Amniotic epithelial cell (primary cell): ENCODE measurements at regions not wholly inside any gene's neighbourhood (a gene's known extent, or its start where the extent isn't known, plus 50 kb on each side); places are given as distances from the start of the nearest gene placed in this dataset.
"Not testable (repeated sequence)": the region's sequence is repeated elsewhere in the genome, so short reads cannot be mapped to it uniquely, and the experiment has no call there.

ENCODE experiments used
- DNase-seq: peaks from one replicate; pipeline ENCODE4 v3.0.0-alpha.2; 2010; ENCODE audit warnings: low read depth

DNA sequence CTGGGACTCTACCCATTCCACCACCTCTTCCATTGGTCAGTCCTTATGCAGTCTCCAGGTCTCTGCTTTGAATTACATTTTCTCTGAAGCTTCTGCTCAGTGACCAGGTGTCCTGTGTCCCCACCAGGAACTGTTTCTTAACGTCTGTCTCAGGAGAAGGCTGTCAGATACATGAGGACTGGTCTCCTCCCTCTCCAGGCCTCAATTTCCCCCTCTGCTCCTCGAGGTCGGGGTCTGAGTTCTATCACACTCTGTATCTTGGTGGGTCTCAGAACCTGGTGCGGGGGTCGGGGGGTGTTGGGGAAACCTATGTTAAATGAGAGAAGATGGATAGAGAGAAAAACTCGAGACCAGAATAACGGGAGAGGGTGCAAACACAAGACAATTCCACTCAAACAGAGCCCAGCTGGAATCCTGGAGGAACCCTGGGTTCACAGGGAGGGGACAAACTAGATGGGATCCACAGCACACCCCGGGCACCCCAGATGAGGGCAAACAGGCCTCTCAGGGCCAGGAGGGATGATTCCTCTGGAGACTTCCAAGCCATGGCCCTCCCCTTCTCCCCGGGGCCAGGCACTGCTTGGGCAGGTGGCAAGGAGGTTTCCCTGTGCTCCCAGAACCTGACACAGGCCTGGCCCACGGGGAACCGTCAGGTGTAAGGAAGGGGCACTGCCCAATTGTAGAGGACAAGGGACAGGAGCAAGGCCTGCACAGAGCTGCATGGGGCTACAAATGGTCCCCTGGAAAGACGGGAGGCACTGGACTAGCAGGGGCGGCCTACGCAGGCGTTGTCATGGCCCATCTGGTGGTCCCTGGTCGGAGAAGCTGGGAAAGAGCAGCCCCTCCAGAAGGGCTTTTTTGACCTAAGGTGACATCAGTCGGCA lies 313.2 kb upstream of the DIO3 start:
- no peak for DNase-seq

DNA sequence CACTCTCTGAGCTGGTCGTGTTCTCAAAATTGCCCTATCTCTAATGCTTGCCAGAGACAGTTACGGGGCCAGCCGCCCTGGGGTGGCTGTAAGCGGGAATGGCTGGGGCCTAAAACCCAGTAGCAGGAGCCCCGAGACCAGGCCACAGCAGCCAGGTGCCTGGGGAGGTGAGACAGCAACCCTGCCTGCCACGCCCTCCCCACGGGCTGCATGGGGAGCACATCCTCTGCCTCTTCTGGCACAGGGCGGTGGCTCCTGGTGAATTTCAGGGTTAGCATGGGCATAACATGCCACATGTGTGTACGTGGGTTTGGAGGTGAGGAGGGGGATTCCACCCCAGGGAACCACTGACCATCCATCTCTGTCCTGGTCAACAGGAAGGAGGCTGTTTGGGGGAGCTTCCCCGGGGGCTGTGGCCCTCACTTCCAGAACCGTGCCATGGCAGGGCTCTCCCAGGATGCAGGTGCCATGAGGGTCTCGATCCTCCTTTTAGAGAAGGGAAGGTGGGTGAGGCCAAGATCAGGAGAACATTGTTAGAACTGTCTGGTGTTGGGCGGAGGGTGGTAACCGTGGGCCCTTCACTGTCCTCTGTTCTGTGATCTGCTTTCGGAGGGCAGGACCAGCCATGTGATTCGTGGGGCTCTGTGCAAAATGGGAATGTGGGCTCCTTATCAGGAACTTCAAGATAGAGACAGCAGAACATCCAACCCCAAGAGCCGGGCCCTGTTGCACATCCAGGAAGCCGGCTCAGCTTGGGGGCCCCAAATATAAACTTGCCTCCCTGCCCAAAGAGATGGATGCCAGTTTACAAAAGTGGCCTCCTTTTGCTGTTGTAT lies 312.2 kb upstream of the DIO3 start:
- DNase-seq, result no peak

DNA sequence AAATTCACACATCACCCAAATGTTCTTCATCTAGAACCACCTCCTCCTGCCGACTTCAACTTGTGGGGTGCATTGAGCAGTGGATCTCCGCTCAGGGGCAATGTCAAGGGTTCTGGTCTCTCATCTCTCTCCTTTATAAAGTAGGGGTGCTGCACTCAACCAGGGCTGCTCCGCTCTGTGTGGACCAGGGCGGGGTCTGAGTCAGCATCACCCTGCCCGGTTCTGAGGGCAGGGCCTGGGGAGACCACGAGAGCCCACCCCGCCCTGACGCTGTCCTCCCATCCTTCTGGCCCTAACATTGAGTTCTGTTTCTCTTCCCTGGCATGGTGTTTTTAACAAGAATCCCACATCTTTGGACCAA lies 311.6 kb upstream of the DIO3 start:
- DNase-seq, result no peak

DNA sequence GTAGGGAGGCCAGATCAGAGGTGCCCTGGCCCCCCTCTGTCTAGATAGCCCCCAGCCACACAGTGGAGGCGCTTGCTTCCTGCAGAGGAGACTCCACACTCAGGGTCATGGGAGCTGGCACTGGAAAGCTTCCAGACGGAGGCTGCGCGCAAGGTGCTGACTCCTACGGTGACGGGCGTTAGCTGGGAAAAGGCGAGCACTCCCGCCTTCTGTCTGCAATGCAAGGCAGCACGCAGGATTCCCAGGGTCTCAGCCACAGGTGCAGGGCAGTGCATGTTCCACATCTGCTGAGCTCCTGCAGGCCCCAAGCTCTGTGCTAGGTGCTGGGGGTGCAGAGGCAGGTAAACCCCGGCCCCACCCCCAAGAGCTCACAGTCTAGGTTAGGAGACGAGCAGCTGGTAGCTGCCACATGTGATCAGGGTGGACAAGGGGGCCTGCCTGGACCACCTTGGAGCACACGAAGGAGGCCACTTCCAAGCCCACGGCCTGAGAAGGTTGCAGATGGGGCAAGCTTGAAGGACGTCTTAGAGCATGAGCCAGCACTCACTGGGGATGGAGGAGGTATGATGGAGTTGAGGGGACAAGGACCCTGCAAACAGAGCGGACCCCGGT lies 310.9 kb upstream of the DIO3 start:
- no peak for DNase-seq

DNA sequence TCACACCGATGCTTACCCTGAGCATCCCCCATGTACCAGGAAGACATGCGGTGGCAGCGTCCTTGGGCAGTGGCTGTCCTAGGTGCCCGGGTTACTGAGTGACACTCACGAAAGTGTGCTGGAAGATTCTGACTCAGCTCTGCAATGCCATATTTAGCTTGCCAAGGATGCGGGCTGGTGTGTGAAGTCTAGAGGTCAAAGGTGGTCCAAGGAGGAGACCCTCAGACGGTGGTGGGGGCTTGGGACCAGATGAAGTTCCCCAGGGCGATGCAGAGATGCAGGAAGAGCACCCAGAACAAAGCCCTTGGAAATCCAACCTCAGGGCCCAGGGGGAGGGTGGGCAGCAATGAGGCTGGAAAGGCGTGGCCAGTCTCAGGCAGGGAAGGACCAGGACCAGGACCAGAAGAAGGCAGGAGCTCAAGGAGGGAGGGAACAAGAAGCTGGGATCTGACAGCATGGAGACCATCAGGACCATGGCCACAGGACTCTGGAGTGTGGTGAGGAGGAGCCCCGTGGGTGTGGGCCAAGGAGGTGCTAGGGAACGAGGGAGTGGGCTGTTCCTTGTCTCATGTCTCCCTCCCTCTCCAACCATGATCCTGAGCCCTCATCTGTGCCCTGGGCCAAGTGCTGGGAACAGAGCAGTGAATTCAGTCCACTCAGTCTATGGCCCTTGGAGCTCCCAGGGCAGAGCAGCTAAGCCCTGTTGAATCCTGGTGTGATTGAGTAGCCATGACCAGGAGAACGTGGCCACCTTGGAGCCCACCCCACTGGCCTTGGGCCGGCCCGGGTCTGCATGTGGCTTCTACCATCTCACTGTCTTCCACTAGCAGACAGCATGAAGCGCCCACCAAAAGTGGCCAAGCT lies 310.1 kb upstream of the DIO3 start:
- no peak for DNase-seq

DNA sequence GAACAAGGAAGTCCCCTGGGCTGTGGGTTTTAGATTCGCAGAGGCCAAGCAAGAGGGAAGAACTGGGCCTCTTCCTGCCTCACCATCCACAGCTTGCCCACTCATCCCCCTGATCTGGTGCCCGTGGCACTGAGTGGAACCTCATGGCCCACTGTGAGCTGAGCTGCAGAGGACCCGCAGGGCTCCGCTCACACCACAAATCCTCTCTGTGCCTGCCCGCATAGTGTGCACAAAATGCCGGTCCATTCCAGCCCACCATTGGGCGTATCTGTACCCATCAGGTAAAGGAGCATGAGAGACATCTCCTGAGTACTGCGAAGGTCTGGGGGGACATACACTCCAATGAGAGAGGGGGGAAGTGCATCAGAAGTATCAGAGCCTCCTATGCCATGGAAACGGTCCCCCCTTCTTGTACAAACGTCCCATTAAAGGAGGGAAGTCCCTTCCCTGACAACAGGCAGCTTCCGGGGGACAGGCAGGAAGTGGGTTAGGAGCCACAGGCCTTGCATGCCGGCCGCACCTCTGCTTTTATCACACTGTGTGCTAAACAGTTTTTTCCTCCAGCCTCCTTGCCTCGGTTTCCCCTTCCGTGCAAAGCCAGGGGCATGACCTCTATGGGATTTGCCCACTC lies 309.4 kb upstream of the DIO3 start:
- no peak for DNase-seq

DNA sequence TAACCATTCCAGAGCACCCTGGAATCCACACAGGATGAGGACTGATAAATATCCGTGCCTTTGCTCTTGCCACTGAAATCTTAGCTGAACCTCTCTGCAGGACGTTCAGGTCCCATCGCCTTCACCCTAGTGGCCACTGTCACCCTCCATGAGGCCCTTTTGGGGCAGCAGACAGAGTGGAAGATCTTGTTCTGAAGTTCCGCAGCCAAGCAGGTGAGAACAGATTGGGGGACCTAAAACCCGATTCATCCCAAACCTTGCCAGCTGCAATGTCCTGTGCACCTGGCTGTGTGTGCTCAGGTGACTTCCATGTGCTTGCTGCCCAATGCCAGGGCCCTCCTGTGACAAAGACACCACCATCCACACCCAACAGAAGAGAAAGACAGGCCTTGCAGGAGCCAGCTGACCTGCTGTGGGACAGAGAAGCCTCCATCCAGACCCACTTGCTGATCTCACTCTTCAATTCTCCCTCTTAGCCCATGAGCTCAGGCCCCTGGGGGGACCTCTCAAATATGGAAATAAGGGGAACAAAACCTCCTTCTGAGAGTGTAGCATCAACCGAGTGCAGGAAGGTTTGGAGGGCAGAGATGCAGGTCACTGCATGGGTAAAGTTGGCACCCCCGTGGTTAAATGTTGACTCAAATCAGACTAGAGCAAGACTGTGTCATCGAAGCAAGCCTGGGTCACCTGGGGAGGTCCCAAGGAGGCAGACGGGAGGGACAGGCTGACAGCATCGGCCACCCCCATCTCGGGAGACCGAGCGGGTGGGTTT lies 308.7 kb upstream of the DIO3 start:
- DNase-seq, result no peak

DNA sequence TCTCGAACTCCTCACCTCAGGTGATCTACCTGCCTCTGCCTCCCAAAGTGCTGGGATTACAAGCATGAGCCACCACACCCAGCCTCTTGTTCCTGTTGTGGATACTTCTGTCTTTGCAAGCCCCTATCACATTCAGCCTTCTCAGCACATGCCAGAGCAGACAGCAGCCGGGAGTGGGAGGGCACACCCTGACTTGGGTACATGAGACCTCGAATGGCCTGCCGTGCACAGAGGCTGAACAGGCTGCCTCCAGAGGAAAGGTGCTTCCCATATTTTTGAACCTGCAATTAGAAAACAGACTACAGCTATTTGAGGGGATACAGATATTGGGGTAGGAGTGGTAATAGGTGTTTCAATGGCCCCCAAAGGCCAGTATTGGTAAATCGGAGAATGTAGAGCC lies 307.3 kb upstream of the DIO3 start:
- no peak for DNase-seq

DNA sequence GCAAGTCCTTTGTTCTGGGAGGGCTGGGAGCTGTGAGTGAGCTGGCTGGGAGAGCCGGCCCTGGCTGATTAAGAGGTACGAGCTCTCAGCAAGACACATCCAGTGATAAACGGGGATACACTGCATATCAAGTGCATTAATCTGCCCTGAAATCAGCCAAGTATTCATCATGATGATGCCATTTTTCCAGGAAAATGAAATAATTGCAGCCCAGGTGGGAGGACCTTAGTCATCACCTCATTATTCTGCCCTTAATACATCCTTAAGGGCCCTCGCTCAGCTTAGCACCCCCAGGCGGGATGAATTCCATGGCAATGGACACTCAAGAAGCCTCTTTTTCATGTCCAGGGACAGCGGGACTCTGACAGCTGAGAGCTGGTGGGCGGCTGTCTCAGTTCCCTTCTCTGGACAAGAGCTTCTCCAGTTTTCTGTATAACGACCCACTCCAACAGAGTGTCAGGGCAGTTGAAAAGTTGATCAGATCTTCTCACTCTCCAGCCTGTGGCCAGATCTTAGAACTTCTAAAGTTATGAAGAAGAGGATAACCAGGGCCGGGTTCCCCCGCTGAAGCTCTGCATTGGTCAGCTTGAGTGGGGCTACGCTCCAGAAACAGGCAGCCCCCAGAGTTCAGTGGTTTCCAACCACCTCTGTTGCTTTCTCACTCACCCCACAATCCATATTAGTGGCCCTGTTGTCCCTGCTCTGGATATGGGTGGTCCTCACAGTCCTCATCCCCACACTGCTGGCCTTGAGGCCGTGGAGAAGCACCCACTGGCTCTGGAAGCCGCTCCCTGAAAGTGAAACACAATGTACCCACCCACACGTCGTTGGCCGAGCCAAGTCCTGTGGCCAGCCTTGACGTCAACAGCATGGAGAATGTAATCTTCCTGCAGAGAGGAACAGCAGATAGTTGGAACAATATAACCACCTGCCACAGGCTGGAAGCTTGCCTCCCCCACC lies 306.2 kb upstream of the DIO3 start:
- peak; percentile 8 for DNase-seq

DNA sequence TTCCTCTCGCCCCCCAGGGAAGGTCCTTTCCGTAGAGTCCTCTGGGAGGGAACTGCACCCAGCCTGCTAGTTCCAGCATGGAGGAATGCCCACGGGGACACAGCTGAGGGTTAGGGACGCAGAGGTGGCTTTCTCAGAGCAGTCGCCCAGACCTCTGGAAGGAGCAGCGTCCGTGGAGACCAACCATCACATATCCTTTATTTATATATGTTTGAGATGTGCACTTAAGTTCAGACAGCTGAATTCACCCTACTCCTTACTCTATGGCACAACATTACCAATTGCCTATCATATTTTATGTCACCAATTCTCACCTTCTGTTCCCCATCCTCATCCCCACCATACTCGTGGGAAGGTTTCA lies 305.6 kb upstream of the DIO3 start:
- no peak for DNase-seq

DNA sequence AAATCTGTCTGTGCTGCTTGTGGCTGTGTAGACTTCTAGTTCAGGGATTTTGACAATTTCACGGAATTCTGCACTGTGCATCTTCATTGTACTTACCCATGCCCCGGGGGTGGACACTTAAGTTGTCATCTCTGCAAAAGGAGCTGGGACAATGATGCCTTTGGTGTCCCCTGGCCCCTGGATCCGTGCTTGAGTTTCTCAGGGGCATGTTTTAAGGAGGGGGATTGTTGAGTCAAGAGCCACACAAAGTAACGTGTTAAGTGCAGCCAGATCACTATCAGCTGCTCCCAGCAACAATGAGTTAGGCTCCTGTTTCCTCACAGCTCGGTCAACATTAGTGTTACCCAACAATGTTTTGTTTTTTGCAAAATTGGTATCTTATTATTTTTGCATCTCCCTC lies 305.0 kb upstream of the DIO3 start:
- no peak for DNase-seq

DNA sequence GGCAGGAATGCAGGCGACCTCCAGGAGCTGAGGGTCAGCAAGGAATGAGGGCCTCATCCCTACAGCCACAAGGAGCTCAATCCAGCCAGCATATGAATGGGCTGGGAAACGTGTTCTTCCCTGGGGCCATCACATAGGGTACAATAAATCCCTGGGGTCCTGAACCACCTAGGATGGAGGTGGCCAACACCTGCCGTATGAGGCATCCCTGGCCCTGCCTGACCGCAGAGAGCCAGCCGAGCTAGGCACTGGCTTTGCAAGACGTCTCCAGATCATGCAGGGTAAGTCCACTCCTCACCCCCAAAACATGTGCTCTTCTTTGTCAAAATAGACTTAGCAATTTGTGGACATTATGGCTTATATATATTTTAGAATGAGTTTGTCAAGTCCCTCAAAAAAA lies 303.7 kb upstream of the DIO3 start:
- no peak for DNase-seq

DNA sequence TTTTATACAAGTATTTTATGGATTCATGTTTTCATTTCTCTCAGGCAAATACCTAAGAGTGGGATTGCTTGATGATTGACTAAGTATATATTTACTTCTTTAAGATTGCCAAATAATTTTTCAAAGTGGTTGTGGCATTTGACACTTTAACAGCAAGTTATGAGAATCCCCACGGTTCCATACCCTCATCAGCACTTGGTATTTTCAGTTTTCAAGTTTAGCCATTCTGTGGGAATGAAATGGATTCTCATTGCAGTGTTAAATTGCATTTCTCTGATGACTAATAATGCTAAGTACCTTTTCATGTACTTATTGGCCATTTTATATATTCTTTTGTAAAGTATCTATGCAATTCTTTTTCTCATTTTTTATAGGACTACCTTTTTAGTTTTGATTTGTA lies 301.5 kb upstream of the DIO3 start:
- no peak for DNase-seq

DNA sequence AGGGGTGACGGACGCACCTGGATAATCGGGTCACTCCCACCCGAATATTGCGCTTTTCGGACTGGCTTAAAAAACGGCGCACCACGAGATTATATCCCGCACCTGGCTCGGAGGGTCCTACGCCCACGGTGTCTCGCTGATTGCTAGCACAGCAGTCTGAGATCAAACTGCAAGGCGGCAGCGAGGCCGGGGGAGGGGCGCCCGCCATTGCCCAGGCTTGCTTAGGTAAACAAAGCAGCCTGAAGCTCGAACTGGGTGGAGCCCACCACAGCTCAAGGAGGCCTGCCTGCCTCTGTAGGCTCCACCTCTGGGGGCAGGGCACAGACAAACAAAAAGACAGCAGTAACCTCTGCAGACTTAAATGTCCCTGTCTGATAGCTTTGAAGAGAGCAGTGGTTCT lies 294.9 kb upstream of the DIO3 start:
- not testable (repeated sequence) for DNase-seq

DNA sequence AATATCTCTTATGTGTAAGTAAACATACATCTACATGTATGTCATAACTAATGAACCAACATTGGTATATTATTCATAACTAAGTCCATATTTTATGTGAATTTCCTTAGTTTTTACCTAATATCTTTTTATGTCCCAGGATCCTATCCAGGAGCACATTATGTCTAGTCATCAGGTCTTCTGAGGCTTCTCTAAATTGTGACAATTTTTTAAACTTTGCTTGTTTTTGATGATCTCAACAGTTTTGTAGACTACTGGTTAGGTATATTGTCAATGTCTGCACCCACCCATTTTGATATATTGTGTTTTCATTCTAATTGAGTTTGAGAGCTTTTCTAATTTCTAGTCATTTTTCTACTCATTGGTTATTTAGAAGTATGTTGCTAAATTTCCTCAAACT lies 288.2 kb upstream of the DIO3 start:
- DNase-seq, result no peak

DNA sequence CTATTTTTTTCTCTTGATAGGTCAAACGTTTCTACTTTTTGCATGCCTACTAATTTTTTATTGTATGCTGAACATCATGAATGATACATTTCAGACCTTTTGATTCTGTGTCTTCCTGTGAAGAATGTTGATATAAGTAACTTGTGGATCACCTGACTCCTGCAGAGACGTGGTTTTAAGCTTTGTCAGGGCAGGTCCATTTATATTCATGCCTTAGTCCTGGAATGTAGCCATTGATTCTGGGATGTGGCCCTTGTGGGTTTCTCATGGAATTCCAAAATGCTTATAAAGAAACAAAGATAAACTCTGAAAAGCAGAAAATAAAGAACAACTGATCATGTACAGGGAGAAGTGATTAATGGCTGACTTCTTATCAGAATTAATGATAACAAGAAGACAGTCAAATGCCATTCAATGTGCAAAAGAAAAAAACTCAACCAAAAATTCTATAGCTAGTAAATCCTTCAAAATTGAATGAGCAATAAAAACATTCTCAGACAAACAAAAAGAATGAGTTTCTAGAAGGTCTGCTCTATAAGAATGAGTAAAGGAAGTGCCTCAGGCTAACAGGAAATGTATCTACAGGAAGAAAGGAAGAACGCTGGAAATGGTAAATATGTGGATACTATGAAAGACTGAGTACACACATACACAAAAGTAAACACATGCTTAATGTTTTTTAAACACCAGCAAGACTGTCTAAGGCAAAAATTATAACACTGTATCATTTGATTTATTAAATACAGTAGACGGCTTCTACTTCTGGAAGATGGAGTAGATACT lies 284.8 kb upstream of the DIO3 start:
- DNase-seq, result peak; percentile 28

DNA sequence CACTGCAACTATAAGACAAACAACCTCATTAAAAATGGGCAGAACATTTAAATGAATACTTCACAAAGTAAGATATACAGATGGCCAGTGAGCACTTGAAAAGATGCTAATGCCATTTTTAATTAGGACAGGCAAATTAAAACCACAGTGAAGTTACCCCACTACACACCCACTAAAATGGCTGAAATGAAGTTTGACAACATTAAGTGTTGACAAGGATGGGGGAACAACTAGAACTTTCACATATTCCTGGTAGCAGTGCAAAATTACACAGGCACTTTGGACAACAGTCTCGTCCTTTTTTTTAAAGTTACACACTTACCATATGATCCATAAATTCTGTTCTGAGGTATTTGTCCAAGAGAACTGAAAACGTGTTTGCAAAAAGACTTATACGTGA lies 278.9 kb upstream of the DIO3 start:
- DNase-seq, result no peak

DNA sequence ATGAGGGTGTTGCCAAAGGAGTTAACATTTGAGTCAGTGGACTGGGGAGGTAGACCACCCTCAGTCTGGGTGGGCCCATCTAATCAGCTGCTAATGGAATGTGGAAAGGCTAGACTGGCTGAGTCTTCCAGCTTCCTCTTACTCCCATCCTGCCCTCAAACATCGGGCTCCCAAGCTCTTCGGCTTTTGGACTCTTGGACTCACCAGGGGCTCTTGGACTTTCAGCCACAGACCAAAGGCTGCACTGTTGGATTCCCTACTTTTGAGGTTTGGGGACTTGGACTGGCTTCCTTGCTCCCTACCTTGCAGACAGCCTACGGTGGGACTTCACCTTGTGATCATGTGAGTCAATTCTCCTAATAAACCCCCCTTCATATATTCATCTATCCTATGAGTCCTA lies 276.6 kb upstream of the DIO3 start:
- DNase-seq, result no peak
